GM21737 (cell line): ENCODE measurements at regions not wholly inside any gene's neighbourhood (a gene's known extent, or its start where the extent isn't known, plus 50 kb on each side); places are given as distances from the start of the nearest gene placed in this dataset.

Experiments
- ATAC-seq: cut with Tn5 transposase; IDR thresholded peaks from one replicate; pipeline ENCODE4 v1.9.1; 2021; ENCODE audit warnings: mild to moderate bottlenecking, moderate library complexity; ENCODE audit not compliant: unreplicated experiment

GRCh38 chr20:23207826-23208540 is 121.9 kb upstream of the CD93 start:
- ATAC-seq, result no peak

GRCh38 chr20:23206995-23207394 is 120.9 kb upstream of the CD93 start:
- no peak for ATAC-seq

GRCh38 chr20:23206061-23206460 is 119.9 kb upstream of the CD93 start:
- ATAC-seq, result no peak

- ATAC-seq, result no peak
Measured at GRCh38 chr20:23205611-23206041, 119.5 kb upstream of the CD93 start.

GRCh38 chr20:23205211-23205610 is 119.1 kb upstream of the CD93 start:
- no peak for ATAC-seq

GRCh38 chr20:23203951-23204730 is 118.0 kb upstream of the CD93 start:
- ATAC-seq, result no peak

- ATAC-seq, result no peak
Measured at GRCh38 chr20:23203310-23203709, 117.2 kb upstream of the CD93 start.

- ATAC-seq, result no peak
Measured at GRCh38 chr20:23201658-23202057, 115.5 kb upstream of the CD93 start.

GRCh38 chr20:23200914-23201313 is 114.8 kb upstream of the CD93 start:
- no peak for ATAC-seq

GRCh38 chr20:23200413-23200812 is 114.3 kb upstream of the CD93 start:
- ATAC-seq, result no peak

GRCh38 chr20:23199356-23199755 is 113.2 kb upstream of the CD93 start:
- ATAC-seq, result no peak

- ATAC-seq, result no peak
Measured at GRCh38 chr20:23198815-23199214, 112.7 kb upstream of the CD93 start.

GRCh38 chr20:23197836-23198235 is 111.7 kb upstream of the CD93 start:
- no peak for ATAC-seq

- ATAC-seq, result no peak
Measured at GRCh38 chr20:23195636-23196035, 109.5 kb upstream of the CD93 start.

GRCh38 chr20:23193801-23194384 is 107.8 kb upstream of the CD93 start:
- ATAC-seq, result no peak

GRCh38 chr20:23192469-23192868 is 106.3 kb upstream of the CD93 start:
- no peak for ATAC-seq

GRCh38 chr20:23190557-23190956 is 104.4 kb upstream of the CD93 start:
- no peak for ATAC-seq

GRCh38 chr20:23189854-23190253 is 103.7 kb upstream of the CD93 start:
- no peak for ATAC-seq

GRCh38 chr20:23189341-23189740 is 103.2 kb upstream of the CD93 start:
- ATAC-seq, result no peak

GRCh38 chr20:23188377-23189169 is 102.4 kb upstream of the CD93 start:
- ATAC-seq, result no peak

GRCh38 chr20:23187751-23188150 is 101.6 kb upstream of the CD93 start:
- ATAC-seq, result no peak
